D721Med (cell line): ENCODE measurements at regions not wholly inside any gene's neighbourhood (a gene's known extent, or its start where the extent isn't known, plus 50 kb on each side); places are given as distances from the start of the nearest gene placed in this dataset.

Source experiments
- DNase-seq: peaks from one replicate; pipeline ENCODE4 v3.0.0; 2011; ENCODE audit warnings: low spot score; ENCODE audit not compliant: insufficient read length
- FAIRE-seq: peaks from 2 replicates; lab custom pipeline; 2011; peaks lifted over from hg19 to GRCh38; lab: Jason Lieb, UNC
- TF ChIP-seq, protein P1 (sequence below): IDR thresholded peaks from 2 replicates; pipeline ENCODE4 v1.5.1; 2012; ENCODE audit warnings: mild to moderate bottlenecking, control low read depth; ENCODE audit not compliant: insufficient read depth; ENCODE audit errors: missing control alignments

DNA sequence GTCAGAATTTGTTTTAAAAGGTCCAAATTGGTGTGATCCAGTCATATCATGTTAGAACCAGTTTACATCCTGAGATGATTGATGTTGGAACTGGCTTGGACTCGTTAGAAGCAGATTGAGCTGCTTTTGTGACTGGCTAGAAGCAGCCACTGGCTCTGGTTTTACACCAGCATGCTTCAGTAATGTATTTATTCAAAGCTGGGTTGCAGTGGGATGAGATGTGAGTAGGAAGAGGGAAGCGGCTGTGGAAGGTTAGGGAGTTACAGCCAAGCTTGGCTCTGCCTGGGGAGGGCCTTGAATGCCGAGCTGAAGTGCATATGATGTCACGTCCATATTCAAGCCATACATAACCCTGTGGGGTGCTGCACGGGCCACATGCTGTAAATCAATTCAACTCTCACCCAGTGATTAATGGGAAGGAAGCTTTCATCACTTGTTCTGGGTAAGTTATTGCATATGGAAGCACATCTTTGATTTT is 104.0 kb upstream of the SMAD3 start:
- TF ChIP-seq, protein P1, sequence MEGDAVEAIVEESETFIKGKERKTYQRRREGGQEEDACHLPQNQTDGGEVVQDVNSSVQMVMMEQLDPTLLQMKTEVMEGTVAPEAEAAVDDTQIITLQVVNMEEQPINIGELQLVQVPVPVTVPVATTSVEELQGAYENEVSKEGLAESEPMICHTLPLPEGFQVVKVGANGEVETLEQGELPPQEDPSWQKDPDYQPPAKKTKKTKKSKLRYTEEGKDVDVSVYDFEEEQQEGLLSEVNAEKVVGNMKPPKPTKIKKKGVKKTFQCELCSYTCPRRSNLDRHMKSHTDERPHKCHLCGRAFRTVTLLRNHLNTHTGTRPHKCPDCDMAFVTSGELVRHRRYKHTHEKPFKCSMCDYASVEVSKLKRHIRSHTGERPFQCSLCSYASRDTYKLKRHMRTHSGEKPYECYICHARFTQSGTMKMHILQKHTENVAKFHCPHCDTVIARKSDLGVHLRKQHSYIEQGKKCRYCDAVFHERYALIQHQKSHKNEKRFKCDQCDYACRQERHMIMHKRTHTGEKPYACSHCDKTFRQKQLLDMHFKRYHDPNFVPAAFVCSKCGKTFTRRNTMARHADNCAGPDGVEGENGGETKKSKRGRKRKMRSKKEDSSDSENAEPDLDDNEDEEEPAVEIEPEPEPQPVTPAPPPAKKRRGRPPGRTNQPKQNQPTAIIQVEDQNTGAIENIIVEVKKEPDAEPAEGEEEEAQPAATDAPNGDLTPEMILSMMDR, result no peak
- no peak for DNase-seq

DNA sequence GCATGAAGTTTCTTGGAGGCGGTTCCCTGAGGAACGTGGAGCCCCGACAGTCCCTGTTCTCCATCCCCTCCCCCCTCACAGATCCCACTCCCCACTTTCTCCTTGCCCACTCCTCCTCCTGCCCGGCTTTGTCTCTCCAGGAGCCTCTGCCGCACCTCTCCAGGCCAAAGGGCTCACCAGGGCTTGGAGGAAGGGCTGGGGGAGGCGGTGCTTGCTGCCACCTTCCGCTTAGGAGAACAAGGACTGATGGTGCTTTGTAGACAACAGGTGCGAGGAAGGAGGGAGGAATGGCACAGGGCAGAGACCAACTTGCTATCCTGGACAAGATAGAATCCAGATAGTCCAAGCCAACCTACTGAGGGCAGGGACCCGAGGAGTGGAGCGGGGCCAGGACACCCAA is 103.5 kb upstream of the SMAD3 start:
- FAIRE-seq (no peak), DNase-seq (no peak)
- TF ChIP-seq, protein P1, result no peak

More for the DNA sequence above, 104.0 kb upstream of the SMAD3 start:
- no peak for FAIRE-seq

DNA sequence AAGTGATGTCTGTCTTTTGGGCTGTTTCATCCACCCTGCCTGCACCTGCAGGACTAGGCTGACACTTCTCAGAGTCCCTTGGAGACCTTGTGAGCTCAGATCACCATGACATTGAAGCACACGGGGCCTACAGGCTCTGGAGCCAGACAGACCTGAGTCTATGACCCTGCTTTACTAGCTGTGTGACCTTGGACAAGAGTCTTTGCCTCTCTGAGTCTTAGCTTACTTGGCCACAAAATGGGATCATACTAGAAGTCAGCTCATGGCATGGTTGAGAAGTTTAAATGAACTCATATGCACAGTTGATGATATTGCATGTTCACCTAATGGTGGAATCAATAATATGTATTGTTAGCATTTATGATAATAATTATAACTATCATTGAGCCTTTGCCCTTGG is 102.9 kb upstream of the SMAD3 start:
- FAIRE-seq, result no peak
- no peak for DNase-seq
- TF ChIP-seq, protein P1, result no peak

DNA sequence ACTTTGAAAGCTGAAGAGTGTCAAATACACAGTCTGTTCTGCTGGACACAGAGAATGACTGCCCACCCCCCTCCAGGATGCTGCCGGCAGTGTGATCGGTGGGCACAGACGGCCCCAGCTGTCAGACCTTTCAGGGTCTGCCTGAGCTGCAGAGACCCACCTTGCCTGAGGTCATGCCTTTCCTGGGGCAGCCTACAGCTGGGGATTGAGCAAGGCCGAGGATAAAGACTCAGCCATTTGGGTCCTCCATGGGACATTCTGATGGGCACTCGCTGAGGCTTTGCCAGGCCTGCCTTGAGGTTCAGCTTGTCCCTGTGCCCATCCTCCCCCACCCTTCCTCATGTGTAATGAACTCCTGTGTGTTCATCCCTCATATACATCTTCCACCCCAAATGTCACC is 102.3 kb upstream of the SMAD3 start:
- FAIRE-seq, result no peak
- TF ChIP-seq, protein P1, result no peak
- no peak for DNase-seq

DNA sequence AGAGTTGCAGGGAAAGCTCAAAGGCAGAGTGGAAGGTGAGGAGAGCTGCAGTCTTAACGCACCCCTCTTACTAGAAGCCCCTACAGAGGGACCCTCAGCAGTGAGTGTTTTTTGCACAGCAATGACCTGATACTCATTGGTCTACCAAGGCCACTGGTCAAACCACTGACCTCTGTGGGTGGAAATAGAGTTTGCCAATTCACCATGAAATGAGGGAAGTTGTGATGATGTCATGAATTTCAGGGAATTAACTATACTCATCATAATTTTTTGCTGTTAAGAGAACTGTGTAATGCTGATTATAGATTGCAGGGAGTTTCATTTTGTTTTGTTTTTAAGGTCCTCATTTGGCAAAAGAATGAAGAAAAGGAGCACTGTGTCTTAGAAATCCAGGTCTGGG is 101.7 kb upstream of the SMAD3 start:
- TF ChIP-seq, protein P1, result no peak
- DNase-seq (no peak), FAIRE-seq (no peak)

DNA sequence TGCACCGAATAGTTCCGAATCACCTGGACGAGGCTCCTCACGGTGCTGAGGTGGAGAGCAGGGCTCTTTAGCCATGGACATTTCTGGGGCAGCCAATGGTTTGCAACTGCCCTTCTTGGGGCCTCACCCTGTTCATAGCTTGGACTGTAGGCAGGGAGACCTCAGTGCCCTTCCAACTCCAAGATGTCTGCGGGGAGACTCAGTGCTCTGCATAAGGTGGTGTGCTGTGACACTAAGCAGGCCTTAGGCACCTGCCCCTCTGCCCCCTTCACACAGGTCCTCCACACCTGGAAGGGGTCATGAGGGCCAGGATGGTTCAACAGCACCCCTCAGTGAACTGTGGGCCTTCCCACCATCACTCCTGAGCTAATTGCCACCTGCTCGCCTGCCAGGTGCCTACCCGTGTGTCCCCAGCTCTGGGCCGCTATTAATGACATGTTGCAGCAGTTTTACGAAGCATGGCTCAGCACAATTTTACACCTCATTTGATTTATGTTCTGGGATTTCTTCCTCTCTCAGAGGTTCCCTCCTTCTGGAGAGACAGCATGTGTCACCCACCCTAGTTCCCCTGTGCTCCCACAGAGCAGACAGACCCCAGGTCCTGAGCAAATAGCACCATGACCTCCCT is 101.2 kb upstream of the SMAD3 start:
- FAIRE-seq (no peak), DNase-seq (no peak)
- TF ChIP-seq, protein P1, result no peak

DNA sequence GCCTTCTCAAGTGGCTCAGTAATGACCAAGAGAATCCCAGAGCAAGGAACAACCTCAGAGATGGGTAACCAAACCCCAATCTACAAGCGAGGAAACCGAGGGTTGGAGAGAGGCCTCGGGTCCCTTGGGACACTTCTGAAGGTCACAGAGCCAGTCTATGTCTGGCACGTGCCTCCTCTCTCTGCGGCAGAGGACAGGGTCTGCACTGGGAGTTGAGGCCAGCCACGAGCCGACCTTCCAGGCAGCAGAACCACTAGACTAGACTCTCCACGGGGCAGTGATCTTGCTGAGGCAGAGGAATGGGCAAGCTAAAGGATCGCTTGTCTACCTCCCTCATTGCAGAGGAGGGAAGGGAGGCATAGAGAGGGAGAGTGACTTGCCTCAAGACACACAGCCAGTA is 100.6 kb upstream of the SMAD3 start:
- DNase-seq (no peak), FAIRE-seq (no peak)
- TF ChIP-seq, protein P1, result no peak
